Urinary bladder (tissue), 3 donors: ENCODE measurements at regions not wholly inside any gene's neighbourhood (a gene's known extent, or its start where the extent isn't known, plus 50 kb on each side); places are given as distances from the start of the nearest gene placed in this dataset.

Experiments used
- DNase-seq: peaks from one replicate; pipeline ENCODE4 v3.0.0-alpha.2; 2015; ENCODE audit errors: extremely low spot score
- H3K27ac ChIP-seq: one replicate; pipeline ENCODE4 v1.5.1; 2013; ENCODE audit warnings: low read depth, mild to moderate bottlenecking, moderate library complexity
- H3K36me3 ChIP-seq: one replicate; pipeline ENCODE4 v1.6.1; 2013; ENCODE audit warnings: mild to moderate bottlenecking, moderate library complexity; ENCODE audit not compliant: insufficient read depth
- H3K4me1 ChIP-seq: one replicate; pipeline ENCODE4 v1.6.1; 2013; ENCODE audit warnings: mild to moderate bottlenecking, moderate library complexity; ENCODE audit not compliant: insufficient read depth
- H3K4me3 ChIP-seq: one replicate; pipeline ENCODE4 v1.5.1; 2013; ENCODE audit warnings: low read depth, low read length
- WGBS: extraction: QIAGEN DNeasy Blood & Tissue Kit; methylation state at CpG from one replicate; pipeline ENCODE4 v1.1.7; 2013; 5-methylcytosine and 5-hydroxymethylcytosine counted together
- donor health status: healthy with polysubstance abuse.
- donor health status: healthy.

DNA sequence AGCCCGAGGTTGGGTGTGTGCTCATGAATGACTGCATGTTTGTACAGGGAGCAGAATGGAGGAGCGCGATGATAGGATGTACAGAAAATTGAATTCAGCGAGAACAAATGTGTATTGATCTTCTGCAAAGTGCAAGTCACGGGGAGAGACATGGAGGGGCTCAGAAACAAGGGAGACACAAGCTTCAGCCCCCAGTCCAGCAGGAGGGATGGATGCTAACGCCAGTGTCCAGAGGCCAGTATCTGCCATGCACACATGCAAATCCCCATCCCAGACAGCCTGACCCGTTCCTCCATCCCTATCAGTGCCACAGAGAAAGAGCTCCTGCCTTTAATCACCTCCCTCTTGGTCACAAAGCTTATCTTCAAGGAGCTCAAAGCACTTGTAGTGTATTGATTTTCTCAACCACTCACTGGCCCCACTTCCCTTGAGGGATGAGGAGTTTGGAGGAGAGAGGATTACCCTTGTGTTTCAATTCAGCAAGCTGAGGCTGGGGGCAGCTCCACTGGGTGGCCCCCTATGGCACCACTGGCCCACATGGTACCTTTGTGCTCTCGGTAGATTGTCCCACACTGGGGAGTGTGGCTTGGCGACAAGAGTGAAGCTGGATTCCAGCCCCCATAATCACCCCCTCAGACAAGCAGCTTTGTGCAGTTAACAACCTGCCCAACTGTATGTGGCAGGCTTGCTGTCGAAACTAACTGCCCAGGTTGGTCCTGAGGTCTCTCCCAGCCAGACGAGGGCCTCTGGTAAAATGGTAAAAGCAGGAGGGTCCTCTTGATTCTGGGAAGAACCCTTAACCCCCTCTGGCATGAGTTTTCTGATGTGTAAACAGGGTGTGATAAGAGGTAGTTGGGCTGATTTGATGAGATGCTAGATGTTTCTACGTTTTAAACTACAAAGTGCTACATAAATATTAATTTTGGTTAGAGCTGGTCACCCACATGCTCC is 151.6 kb upstream of the UNC5B start:
- H3K36me3 ChIP-seq, result no peaks in the 10 kb centered on the region
- no peaks in the 10 kb centered on the region for H3K4me1 ChIP-seq
- WGBS, result 88% methylated on average over 12 of the region's 12 CpGs
- no peak overlapping the region for H3K4me3 ChIP-seq
- no peak for DNase-seq
- no peak overlapping the region for H3K27ac ChIP-seq

DNA sequence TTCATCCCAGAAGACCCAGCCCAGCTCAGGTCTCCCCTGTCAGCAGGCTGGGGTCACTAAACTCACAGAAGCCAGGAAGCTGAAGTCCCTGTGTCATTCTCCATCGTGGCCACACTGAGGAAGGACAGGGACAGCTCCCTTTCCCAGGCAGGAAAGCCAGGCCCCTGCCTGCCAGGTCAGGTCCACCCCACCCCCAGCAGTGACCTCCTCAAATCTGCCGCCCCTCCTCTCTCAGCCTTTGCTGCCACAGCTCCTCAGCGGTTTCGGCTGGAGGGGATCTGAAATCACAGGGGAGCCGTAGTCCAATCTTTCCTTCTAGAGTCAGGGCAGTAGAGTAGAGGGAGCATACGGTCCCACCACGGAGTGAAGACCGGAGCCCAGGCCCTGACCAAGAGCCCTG is 150.9 kb upstream of the UNC5B start:
- no peak overlapping the region for H3K27ac ChIP-seq
- H3K36me3 ChIP-seq, result no peaks in the 10 kb centered on the region
- DNase-seq, result no peak
- 85% methylated on average over 8 of the region's 8 CpGs for WGBS
- no peak overlapping the region for H3K4me3 ChIP-seq
- no peaks in the 10 kb centered on the region for H3K4me1 ChIP-seq

DNA sequence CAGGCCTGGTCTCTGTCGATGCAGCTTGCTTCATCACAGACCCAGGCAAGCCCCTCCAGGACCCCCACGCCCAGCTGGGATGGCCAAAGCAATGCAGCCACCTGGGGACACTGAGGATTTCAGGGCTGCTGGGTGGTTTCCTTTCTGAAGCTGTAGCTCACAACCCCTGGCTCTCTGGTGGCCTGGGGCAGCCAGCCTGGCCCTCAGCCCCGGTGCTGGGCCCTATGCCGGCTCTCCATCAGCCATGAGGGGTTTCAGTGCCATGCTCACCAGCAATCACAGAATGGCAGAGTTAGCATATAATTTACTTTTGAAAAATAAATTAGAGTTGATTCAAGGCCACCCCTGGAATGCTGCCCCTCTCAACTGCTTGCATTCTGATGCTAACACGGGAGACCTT is 150.2 kb upstream of the UNC5B start:
- Histone ChIP-seq H3K27ac (no peak overlapping the region), H3K4me1 (no peaks in the 10 kb centered on the region), H3K36me3 (no peaks in the 10 kb centered on the region), H3K4me3 (no peak overlapping the region)
- WGBS, result 82% methylated on average over 5 of the region's 5 CpGs
- DNase-seq, result no peak

DNA sequence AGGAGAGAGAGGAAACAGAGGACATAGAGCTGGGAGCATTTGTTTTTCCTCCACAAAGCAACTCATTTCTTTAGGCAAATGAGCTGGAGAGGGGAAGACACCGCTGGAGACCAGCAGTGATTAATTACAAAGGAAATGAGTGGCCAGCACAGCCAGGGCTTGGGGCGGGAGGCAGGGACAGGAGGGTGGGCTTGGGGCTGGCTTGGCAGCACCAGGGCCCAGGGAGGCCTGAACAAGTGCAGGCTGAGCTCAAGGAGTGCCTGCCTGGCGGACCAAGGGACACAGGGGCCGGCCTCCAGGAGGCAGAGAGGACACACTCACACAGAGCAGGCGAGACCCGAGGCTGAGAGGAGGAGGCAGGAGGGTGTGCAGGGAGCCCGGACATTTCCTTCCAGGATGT is 149.0 kb upstream of the UNC5B start:
- no peak for DNase-seq
- 73% methylated on average over 7 of the region's 7 CpGs for WGBS

DNA sequence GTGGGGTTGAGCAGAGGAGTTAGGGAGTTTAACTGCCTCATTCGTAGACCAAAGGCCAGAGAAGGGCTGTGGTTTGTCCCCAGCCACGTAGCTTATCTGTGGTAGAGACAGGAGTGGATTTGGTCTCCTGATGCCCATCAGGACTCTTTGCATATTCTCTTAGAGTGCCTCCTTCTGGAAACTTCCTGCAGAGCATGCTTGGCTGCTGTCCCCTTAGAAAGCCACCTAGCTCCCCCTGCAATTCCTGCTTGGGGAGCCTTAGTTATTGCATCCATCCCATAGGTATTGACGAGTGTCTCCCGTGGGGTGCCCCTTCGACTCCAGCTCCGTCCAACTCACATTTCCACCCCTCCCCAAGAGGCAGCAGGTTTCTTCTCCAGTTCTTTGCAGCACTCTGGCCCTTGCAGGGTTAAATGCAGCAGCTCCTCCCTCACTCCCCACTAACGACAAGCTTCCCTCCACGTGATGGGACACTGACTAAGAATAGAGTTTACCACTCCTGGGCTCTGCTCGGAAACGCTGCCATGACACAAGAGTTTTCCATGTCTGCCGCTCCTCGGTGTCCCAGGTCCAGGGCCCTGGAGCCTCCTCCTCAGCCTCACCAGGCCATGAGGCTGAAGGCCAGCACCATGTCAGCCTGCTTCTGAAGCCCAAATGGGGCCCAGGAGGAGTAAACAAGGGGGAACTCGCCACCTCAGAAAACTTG is 147.8 kb upstream of the UNC5B start:
- WGBS, result 58% methylated on average over 13 of the region's 13 CpGs
- Histone ChIP-seq H3K27ac (no peak overlapping the region), H3K4me1 (no peaks in the 10 kb centered on the region), H3K4me3 (no peak overlapping the region), H3K36me3 (no peaks in the 10 kb centered on the region)
- DNase-seq, result no peak

More for the DNA sequence above, 149.0 kb upstream of the UNC5B start:
- Histone ChIP-seq H3K4me1 (no peaks in the 10 kb centered on the region), H3K36me3 (no peaks in the 10 kb centered on the region), H3K4me3 (no peak overlapping the region), H3K27ac (no peak overlapping the region)

DNA sequence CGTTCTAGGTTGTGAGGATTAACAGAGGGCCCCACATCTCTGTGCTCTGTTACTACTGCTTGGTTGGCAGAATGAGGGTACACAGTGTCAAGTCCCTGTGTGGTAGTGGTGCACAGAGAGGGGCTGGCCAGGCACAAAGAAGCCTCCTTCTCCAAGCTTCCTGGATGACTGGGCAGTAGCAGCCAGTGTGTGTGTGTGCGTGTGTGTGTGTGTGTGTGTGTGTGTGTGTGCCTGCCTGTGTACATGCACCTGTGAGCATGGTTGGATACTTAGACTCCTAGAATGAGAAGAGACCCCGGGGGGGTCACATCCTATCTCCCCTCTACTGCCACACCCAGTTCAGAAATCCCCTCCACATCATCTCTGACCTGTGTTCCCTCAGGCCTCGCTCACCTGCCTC is 146.7 kb upstream of the UNC5B start:
- 85% methylated on average over 4 of the region's 4 CpGs for WGBS
- H3K36me3 ChIP-seq, result no peaks in the 10 kb centered on the region
- H3K4me3 ChIP-seq, result no peak overlapping the region
- DNase-seq, result no peak
- no peaks in the 10 kb centered on the region for H3K4me1 ChIP-seq
- no peak overlapping the region for H3K27ac ChIP-seq

DNA sequence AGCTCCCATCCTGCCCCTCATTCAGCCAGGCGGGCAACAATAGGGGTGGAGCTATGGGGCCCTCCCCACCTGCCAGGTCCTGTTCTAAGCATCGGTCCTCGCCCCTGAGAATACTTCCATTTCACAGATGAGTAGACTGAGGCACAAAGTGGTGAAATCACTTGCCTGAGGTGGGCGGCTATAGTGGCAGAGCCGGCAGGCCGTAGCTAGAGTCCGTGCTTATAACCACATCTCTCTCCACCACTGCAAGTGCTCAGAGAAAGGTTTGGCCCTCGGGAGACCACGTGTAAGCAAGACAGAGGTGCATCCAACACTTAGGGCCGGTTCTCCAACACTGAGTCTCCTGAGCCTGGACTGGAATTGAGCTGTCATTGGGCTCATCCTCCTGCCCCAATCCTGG is 145.8 kb upstream of the UNC5B start:
- DNase-seq, result no peak
- Histone ChIP-seq H3K4me3 (no peak overlapping the region), H3K4me1 (no peaks in the 10 kb centered on the region), H3K27ac (no peak overlapping the region), H3K36me3 (no peaks in the 10 kb centered on the region)
- WGBS, result 94% methylated on average over 10 of the region's 10 CpGs

DNA sequence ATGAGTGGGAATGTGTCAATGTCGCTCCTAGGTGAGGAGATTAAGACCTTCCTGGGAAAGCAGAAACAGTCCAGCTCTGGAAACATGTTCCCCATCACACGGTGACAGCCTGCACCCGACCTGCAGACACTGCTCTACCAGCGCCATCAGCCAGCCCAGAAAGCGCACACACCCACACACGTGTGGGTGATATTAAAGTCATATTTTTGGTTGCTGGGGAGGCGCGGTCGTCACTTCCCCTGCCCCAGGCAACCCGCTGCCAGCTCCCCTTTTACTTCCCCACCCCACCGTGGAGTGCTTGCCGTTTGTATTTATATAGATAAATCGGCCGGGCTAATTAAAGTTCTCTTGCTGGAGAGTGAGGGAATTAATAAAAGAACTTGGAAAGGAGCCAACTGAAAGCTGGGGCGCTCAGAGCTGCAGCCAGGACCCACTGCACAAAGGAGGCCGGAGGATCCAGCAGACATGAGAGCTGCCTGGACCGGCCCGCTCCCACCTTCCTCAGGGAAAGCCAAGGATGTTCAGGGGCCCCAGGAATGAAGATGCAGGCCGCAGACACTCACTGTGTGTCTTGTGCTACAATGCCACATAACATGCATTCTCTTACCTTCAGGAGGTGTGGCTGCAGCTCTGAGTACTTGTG is 145.2 kb upstream of the UNC5B start:
- DNase-seq, result no peak
- H3K4me3 ChIP-seq, result no peak overlapping the region
- WGBS, result 71% methylated on average over 19 of the region's 19 CpGs

DNA sequence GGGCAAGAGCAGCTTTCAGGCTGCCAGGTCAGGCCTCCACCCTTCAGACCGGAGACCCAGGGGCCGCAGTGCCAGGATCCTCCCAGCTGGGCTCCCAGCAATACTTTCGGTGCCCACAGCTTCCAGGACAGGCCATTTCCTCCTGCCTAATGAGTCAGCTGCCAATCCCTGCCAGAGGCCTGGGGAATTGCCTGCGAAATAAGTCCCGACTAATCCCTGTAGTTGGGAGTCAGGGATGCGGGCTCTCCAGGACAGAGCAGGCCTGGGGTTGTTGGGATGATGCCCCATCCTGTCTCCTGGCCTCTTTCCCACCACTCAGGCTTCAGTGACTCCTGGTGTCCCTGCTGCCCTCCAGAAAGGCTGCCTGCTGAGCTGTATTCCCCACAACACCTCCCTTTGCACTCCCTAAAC is 143.5 kb upstream of the UNC5B start:
- WGBS, result 73% methylated on average over 6 of the region's 6 CpGs
- Histone ChIP-seq H3K27ac (no peak overlapping the region), H3K4me1 (no peaks in the 10 kb centered on the region), H3K4me3 (no peak overlapping the region), H3K36me3 (no peaks in the 10 kb centered on the region)
- no peak for DNase-seq

More for the DNA sequence above, 145.2 kb upstream of the UNC5B start:
- no peaks in the 10 kb centered on the region for H3K36me3 ChIP-seq
- no peaks in the 10 kb centered on the region for H3K4me1 ChIP-seq
- no peak overlapping the region for H3K27ac ChIP-seq

DNA sequence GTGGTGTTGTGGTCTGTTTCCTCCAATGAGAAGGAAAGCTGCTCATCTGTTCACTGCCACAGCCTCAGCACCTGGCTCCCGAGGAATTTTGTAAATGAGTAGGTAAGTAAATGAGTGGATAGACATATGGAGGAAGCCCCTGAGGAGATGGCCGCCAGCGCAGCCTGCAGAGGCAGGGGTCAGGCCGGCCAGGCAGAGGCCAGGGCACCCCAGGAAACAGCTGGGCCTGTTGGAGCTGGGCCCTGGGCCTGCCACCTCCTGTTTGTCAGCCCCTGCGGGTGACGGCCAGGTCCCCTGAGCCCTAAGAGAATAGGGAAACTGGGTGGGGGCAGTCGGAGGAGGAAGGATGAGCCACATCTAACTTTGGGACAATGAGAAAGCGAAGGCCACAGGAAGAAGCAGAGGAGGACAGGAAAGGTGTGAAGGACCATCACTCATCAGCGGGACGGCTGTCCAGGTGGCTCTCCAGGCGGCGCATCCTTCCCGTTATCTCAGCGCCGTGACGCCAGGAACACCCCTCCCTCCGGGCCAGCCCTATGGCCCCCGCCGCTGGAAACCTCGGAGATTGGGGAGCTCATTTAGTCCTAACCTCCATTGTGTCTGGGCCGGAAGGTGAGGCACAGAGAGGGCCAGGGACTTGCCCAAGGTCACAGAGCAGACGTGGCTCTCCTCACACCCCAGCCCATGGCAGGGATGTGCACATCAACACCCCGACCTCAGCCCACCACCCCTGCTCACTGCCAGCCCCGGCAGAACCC is 142.3 kb upstream of the UNC5B start:
- no peak overlapping the region for H3K4me3 ChIP-seq
- H3K36me3 ChIP-seq, result no peaks in the 10 kb centered on the region
- DNase-seq, result no peak
- 87% methylated on average over 24 of the region's 24 CpGs for WGBS
- H3K4me1 ChIP-seq, result no peaks in the 10 kb centered on the region
- no peak overlapping the region for H3K27ac ChIP-seq

DNA sequence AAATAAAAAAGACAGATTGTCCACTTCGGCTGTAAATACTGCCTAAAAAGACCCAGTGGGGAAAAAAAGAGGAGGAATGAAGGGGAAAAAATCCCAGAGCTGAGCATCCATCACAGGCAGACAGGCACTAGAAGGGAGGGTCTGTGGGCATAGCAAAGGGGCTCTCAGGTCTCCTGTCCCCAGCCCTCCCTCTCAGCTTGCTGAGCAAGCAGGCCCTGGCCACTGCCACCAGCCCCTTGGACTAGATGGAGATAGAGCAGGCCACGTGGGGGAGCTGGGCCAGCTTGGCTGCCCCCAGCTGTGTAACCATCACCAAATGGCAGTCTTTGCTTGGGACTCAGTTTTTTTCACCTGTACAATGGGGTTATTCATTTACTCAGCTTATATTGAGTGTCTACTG is 141.6 kb upstream of the UNC5B start:
- WGBS, result 88% methylated on average over 2 of the region's 2 CpGs
- DNase-seq, result no peak
- H3K27ac ChIP-seq, result no peak overlapping the region

DNA sequence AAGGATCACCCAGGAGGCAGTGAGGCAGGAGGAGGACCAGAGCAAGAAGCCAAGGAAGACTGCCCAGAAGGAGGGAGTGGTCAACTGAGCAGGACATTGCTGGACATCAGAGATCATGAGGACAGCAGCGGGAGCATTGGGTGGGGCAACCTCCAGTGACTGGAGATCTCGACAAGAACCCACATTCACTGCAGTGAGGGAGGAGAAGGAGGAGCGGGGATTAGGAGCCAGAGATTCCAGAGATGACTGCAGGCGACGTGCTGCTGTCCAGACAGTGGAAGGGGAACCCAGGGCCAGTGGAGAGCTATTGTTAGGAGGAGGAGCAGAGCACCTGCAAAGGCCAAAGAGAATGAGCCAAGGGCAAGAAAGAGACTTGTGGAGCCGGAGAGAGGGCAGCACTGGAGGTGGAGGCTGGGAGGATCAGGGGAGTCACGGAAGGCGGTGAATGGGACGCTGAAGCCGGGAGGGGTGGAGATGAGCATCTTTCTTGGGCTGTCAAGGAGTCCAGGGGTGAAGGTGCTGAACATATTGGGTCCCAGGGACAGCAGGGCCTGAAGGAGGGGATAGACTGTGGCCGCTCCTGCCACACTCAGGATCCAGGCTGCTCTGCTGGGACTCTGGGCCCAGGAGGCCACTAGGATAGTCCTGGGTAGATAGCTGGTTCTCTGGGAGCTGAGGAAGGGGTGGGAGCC is 140.1 kb upstream of the UNC5B start:
- 86% methylated on average over 11 of the region's 11 CpGs for WGBS
- no peak overlapping the region for H3K4me3 ChIP-seq
- H3K36me3 ChIP-seq, result no peaks in the 10 kb centered on the region
- no peaks in the 10 kb centered on the region for H3K4me1 ChIP-seq
- DNase-seq, result no peak
- H3K27ac ChIP-seq, result no peak overlapping the region

More for the DNA sequence above, 141.6 kb upstream of the UNC5B start:
- Histone ChIP-seq H3K4me3 (no peak overlapping the region), H3K4me1 (no peaks in the 10 kb centered on the region), H3K36me3 (no peaks in the 10 kb centered on the region)

DNA sequence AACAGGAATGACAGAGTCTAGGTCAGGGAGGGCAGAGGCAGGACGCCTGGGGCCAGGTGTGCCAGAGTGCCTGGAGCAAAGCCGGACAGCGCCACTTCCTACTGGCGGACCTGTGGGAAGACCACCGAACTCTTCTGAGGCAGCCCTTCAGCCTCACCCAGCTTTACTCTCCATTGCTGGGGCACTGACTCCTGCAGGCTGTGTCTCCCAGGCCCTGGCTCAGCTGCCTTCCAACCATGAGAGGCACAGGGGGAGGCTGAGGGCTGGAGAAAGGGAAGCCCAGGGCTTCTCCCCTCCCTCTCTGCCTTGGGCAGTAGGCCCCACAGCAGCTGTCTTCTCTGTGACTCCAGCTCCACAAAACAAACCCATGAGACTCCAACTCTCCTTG is 139.6 kb upstream of the UNC5B start:
- no peak overlapping the region for H3K27ac ChIP-seq
- no peak overlapping the region for H3K4me3 ChIP-seq
- no peak for DNase-seq
- WGBS, result 86% methylated on average over 5 of the region's 5 CpGs
- no peaks in the 10 kb centered on the region for H3K36me3 ChIP-seq
- H3K4me1 ChIP-seq, result no peaks in the 10 kb centered on the region
